Neural cell (in vitro differentiated cells): ENCODE measurements at regions not wholly inside any gene's neighbourhood (a gene's known extent, or its start where the extent isn't known, plus 50 kb on each side); places are given as distances from the start of the nearest gene placed in this dataset.

ENCODE experiments used
- EP300 ChIP-seq: fragments of 450-650 bp; conservative IDR thresholded peaks from 2 replicates; pipeline ENCODE4 v1.6.1; 2014; ENCODE audit warnings: antibody characterized with exemption, mild to moderate bottlenecking, moderate library complexity; ENCODE audit not compliant: poor library complexity, severe bottlenecking
- EZH2 ChIP-seq: fragments of 200-600, 300-800 bp; shearing (Covaris generic), sonication (generic); IDR thresholded peaks from 2 replicates; pipeline ENCODE4 v1.6.1; 2014; ENCODE audit warnings: antibody characterized with exemption, low read length, borderline replicate concordance, mild to moderate bottlenecking; ENCODE audit not compliant: insufficient read depth, poor library complexity, severe bottlenecking
- POLR2AphosphoS5 ChIP-seq: IDR thresholded peaks from 2 replicates; pipeline ENCODE4 v1.6.1; 2012
- TAF1 ChIP-seq: IDR thresholded peaks from 2 replicates; pipeline ENCODE4 v1.6.1; 2012; ENCODE audit warnings: low read depth
- TF ChIP-seq, protein P1 (sequence below): fragments of 450-650 bp; IDR thresholded peaks from 2 replicates; pipeline ENCODE4 v1.5.1; 2014; ENCODE audit warnings: antibody characterized with exemption, mild to moderate bottlenecking, moderate library complexity; ENCODE audit not compliant: poor library complexity, severe bottlenecking

DNA sequence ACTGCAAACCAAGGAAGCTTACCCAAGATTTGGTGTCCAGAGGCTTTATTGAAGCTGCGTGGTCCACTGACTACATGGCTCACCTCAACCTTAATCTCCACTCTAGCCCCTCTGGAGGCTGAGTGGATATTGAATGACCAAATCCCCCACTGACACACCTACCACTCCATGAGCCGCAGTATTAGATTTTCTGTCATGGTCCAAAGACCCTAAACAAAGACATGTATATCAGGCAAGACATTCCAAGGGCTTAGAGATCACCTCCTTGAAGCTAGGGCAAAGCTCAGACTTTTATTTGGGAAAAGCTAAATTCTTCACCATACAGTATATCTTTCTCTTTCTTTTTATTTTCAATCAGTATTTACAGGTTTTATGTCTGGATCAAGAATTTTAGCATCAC is 346.2 kb upstream of the CTNND2 start:
- TF ChIP-seq, protein P1, sequence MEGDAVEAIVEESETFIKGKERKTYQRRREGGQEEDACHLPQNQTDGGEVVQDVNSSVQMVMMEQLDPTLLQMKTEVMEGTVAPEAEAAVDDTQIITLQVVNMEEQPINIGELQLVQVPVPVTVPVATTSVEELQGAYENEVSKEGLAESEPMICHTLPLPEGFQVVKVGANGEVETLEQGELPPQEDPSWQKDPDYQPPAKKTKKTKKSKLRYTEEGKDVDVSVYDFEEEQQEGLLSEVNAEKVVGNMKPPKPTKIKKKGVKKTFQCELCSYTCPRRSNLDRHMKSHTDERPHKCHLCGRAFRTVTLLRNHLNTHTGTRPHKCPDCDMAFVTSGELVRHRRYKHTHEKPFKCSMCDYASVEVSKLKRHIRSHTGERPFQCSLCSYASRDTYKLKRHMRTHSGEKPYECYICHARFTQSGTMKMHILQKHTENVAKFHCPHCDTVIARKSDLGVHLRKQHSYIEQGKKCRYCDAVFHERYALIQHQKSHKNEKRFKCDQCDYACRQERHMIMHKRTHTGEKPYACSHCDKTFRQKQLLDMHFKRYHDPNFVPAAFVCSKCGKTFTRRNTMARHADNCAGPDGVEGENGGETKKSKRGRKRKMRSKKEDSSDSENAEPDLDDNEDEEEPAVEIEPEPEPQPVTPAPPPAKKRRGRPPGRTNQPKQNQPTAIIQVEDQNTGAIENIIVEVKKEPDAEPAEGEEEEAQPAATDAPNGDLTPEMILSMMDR, result no peak
- TF ChIP-seq EZH2, result no peak
- no peak for TF ChIP-seq EP300
- no peak for TF ChIP-seq POLR2AphosphoS5
- TF ChIP-seq TAF1, result no peak
